ENCODE measurements at regions not wholly inside any gene's neighbourhood (a gene's known extent, or its start where the extent isn't known, plus 50 kb on each side); places are given as distances from the start of the nearest gene placed in this dataset.

GRCh38 chr15:81530271-81530691, 156.3 kb upstream of the TMC3 start:
- Histone ChIP-seq H3K4me1 (no peaks in the 10 kb centered on the region), H3K4me3 (no peak overlapping the region), H3K9me3 (no peaks in the 10 kb centered on the region), H3K27ac (no peak overlapping the region), H3K27me3 (no peaks in the 10 kb centered on the region), H3K36me3 (no peaks in the 10 kb centered on the region)
- intact Hi-C loops (cut with DNase I; ENCODE audit: low total_unique reads) = no loop called here
- TF ChIP-seq POLR2A (IDR thresholded peaks at IDR 0.05) (no peak), POLR2AphosphoS5 (IDR thresholded peaks at IDR 0.05) (no peak), CTCF (IDR thresholded peaks at IDR 0.05) (no peak)
- no peak for DNase-seq (ENCODE audit: low spot score in 2 of 2)

GRCh38 chr15:81529481-81529880, 155.5 kb upstream of the TMC3 start:
- H3K27me3 ChIP-seq = no peaks in the 10 kb centered on the region
- intact Hi-C loops (cut with DNase I; ENCODE audit: low total_unique reads) = no loop called here
- H3K27ac ChIP-seq = no peak overlapping the region
- no peak for DNase-seq (ENCODE audit: low spot score in 2 of 2)
- no peak overlapping the region for H3K4me3 ChIP-seq
- H3K36me3 ChIP-seq = no peaks in the 10 kb centered on the region
- TF ChIP-seq POLR2AphosphoS5 (IDR thresholded peaks at IDR 0.05) (no peak), POLR2A (IDR thresholded peaks at IDR 0.05) (no peak), CTCF (IDR thresholded peaks at IDR 0.05) (no peak)
- no peaks in the 10 kb centered on the region for H3K4me1 ChIP-seq
- H3K9me3 ChIP-seq = no peaks in the 10 kb centered on the region

- intact Hi-C loops (cut with DNase I; ENCODE audit: low total_unique reads) = no loop called here
- DNase-seq (ENCODE audit: low spot score in 2 of 2) = no peak
- Histone ChIP-seq H3K9me3 (no peaks in the 10 kb centered on the region), H3K36me3 (no peaks in the 10 kb centered on the region), H3K4me1 (no peaks in the 10 kb centered on the region), H3K27ac (no peak overlapping the region), H3K4me3 (no peak overlapping the region), H3K27me3 (no peaks in the 10 kb centered on the region)
- TF ChIP-seq CTCF (IDR thresholded peaks at IDR 0.05) = no peak
- TF ChIP-seq POLR2AphosphoS5 (IDR thresholded peaks at IDR 0.05) = no peak
- no peak for TF ChIP-seq POLR2A (IDR thresholded peaks at IDR 0.05)
These were observed 152.0 kb upstream of the TMC3 start for GRCh38 chr15:81526029-81526428.

- H3K36me3 ChIP-seq = no peaks in the 10 kb centered on the region
- TF ChIP-seq POLR2AphosphoS5 (IDR thresholded peaks at IDR 0.05) (no peak), CTCF (IDR thresholded peaks at IDR 0.05) (no peak), POLR2A (IDR thresholded peaks at IDR 0.05) (no peak)
- H3K9me3 ChIP-seq = no peaks in the 10 kb centered on the region
- H3K27me3 ChIP-seq = no peaks in the 10 kb centered on the region
- no peak for DNase-seq (ENCODE audit: low spot score in 2 of 2)
- H3K27ac ChIP-seq = no peak overlapping the region
- intact Hi-C loops (cut with DNase I; ENCODE audit: low total_unique reads) = no loop called here
- H3K4me3 ChIP-seq = no peak overlapping the region
- no peaks in the 10 kb centered on the region for H3K4me1 ChIP-seq
These were observed 150.5 kb upstream of the TMC3 start for GRCh38 chr15:81524496-81524895.

- H3K4me3 ChIP-seq = no peak overlapping the region
- H3K27me3 ChIP-seq = no peaks in the 10 kb centered on the region
- no peak for DNase-seq (ENCODE audit: low spot score in 2 of 2)
- TF ChIP-seq POLR2A (IDR thresholded peaks at IDR 0.05) = no peak
- no peak for TF ChIP-seq POLR2AphosphoS5 (IDR thresholded peaks at IDR 0.05)
- TF ChIP-seq CTCF (IDR thresholded peaks at IDR 0.05) = no peak
- no peak overlapping the region for H3K27ac ChIP-seq
- no peaks in the 10 kb centered on the region for H3K4me1 ChIP-seq
- intact Hi-C loops (cut with DNase I; ENCODE audit: low total_unique reads) = no loop called here
- H3K36me3 ChIP-seq = no peaks in the 10 kb centered on the region
- no peaks in the 10 kb centered on the region for H3K9me3 ChIP-seq
These were observed 149.9 kb upstream of the TMC3 start for GRCh38 chr15:81523867-81524266.

Data from breast epithelium (tissue), 4 donors.